Caco-2 (cell line): ENCODE measurements at regions not wholly inside any gene's neighbourhood (a gene's known extent, or its start where the extent isn't known, plus 50 kb on each side); places are given as distances from the start of the nearest gene placed in this dataset.

Experiments
- BruUV-seq: library from RNA; stranded (reverse); fragments of 400-500 nt; replicated peaks from 2 replicates; lab custom pipeline; 2021; lab: Mats Ljungman, UMichigan
- CTCF ChIA-PET: fragments of 300-600 bp; sonication (Branson Sonifier 250); formaldehyde crosslinking; loops from one replicate; lab custom pipeline; 2022; ENCODE audit warnings: antibody characterized with exemption; lab: Charles Lee
- POLR2A ChIA-PET: fragments of 300-600 bp; sonication (Branson Sonifier 250); formaldehyde crosslinking; loops from one replicate; lab custom pipeline; 2022; ENCODE audit warnings: antibody characterized with exemption; lab: Charles Lee
- DNase-seq, 2 experiments: peaks; one replicate each; pipeline versions ENCODE4 v3.0.0 to v3.0.0-alpha.2; 2020 to 2022
- H3K27me3 ChIP-seq: replicated peaks from 2 replicates; pipeline ENCODE4 v1.6.0; 2011; ENCODE audit warnings: low read length; ENCODE audit not compliant: control insufficient read depth, insufficient read depth
- H3K36me3 ChIP-seq: 2 replicates; pipeline ENCODE4 v1.5.1; 2011; ENCODE audit warnings: low read length; ENCODE audit not compliant: control insufficient read depth, insufficient read depth
- H3K4me1 ChIP-seq: fragments of 250-450 bp; sonication (Bioruptor Pico); 2 replicates; pipeline ENCODE4 v1.5.1; 2020; ENCODE audit warnings: mild to moderate bottlenecking
- H3K4me3 ChIP-seq: 2 replicates; pipeline ENCODE4 v1.5.1; 2011; ENCODE audit warnings: low read depth, mild to moderate bottlenecking, control low read depth, low read length
- H3K9me3 ChIP-seq: fragments of 250-450 bp; sonication (Bioruptor Pico); 2 replicates; pipeline ENCODE4 v1.5.1; 2020; ENCODE audit warnings: mild to moderate bottlenecking, moderate library complexity
- H3K27ac Mint-ChIP-seq: one replicate; pipeline ENCODE4 v1.8.0; 2022; ENCODE audit warnings: mixed read lengths; ENCODE audit not compliant: unreplicated experiment
- H3K27me3 Mint-ChIP-seq: one replicate; pipeline ENCODE4 v1.8.0; 2022; ENCODE audit warnings: mixed read lengths; ENCODE audit not compliant: insufficient read depth, unreplicated experiment
- H3K36me3 Mint-ChIP-seq: one replicate; pipeline ENCODE4 v1.8.0; 2022; ENCODE audit warnings: mild to moderate bottlenecking, mixed read lengths; ENCODE audit not compliant: insufficient read depth, unreplicated experiment
- H3K4me1 Mint-ChIP-seq: one replicate; pipeline ENCODE4 v1.8.0; 2022; ENCODE audit warnings: low read depth, mixed read lengths; ENCODE audit not compliant: unreplicated experiment
- H3K4me3 Mint-ChIP-seq: one replicate; pipeline ENCODE4 v1.8.0; 2022; ENCODE audit warnings: mild to moderate bottlenecking, moderate library complexity, mixed read lengths; ENCODE audit not compliant: unreplicated experiment
- H3K9me3 Mint-ChIP-seq: one replicate; pipeline ENCODE4 v1.8.0; 2022; ENCODE audit warnings: mixed read lengths; ENCODE audit not compliant: unreplicated experiment
- intact Hi-C: fragments of 100-400 bp; cut with micrococcal nuclease; formaldehyde crosslinking; loops from one replicate; pipeline ENCODE4 v1.10.0; 2022; ENCODE audit not compliant: unreplicated experiment
- TF ChIP-seq, protein P1 (sequence below), 2 experiments: fragments of 200-600 bp in 1 of 2; IDR thresholded peaks; 1 replicate in 1 of 2; 2 replicates in 1 of 2; pipeline versions ENCODE4 v1.5.1 to v1.8.0; 2011 to 2022; ENCODE audit warnings: antibody characterized with exemption in 1 of 2, control low read depth in 1 of 2, inconsistent platforms in 1 of 2, low read depth in 1 of 2, low read length in 1 of 2, mild to moderate bottlenecking in 1 of 2, moderate library complexity in 1 of 2; ENCODE audit not compliant: insufficient read depth in 1 of 2, severe bottlenecking in 1 of 2, unreplicated experiment in 1 of 2

DNA sequence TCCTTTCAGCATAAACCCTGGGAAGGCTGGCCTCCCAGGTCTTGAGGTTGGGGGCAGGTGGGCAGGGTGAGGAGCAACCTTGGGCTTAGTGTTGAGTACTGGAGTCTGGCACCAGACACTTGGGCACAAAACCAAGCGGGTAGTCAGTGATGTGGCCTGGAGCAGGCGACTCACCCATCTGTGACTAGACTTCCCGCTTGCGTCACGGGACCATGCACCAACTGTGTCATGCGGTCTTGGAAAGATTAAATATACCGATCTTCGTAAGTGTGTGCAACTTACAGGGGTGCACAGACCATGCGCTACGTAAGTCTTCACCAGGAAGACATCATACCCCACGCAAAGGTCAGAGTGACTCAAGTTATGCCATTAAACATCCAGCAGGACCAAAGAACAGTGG, 304.4 kb upstream of the IRX4 start:
- H3K36me3 ChIP-seq: no peaks in the 10 kb centered on the region
- TF ChIP-seq, protein P1, sequence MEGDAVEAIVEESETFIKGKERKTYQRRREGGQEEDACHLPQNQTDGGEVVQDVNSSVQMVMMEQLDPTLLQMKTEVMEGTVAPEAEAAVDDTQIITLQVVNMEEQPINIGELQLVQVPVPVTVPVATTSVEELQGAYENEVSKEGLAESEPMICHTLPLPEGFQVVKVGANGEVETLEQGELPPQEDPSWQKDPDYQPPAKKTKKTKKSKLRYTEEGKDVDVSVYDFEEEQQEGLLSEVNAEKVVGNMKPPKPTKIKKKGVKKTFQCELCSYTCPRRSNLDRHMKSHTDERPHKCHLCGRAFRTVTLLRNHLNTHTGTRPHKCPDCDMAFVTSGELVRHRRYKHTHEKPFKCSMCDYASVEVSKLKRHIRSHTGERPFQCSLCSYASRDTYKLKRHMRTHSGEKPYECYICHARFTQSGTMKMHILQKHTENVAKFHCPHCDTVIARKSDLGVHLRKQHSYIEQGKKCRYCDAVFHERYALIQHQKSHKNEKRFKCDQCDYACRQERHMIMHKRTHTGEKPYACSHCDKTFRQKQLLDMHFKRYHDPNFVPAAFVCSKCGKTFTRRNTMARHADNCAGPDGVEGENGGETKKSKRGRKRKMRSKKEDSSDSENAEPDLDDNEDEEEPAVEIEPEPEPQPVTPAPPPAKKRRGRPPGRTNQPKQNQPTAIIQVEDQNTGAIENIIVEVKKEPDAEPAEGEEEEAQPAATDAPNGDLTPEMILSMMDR (IDR thresholded peaks at IDR 0.05; ENCODE audit: insufficient read depth in 1 of 2, low read depth in 1 of 2, low read length in 1 of 2, severe bottlenecking in 1 of 2, unreplicated experiment in 1 of 2): no peak
- no peaks in the 10 kb centered on the region for H3K4me1 ChIP-seq
- Mint-ChIP-seq H3K36me3 (no peaks in the 10 kb centered on the region), H3K9me3 (no peaks in the 10 kb centered on the region), H3K27me3 (peaks cover 9% of the 10 kb centered on the region), H3K4me3 (no peak overlapping the region), H3K27ac (no peak overlapping the region), H3K4me1 (no peaks in the 10 kb centered on the region)
- CTCF ChIA-PET: no interaction called here
- POLR2A ChIA-PET: no interaction called here
- BruUV-seq: no TSS peak
- H3K27me3 ChIP-seq: no peaks in the 10 kb centered on the region
- H3K9me3 ChIP-seq: no peaks in the 10 kb centered on the region
- no peak for DNase-seq
- intact Hi-C loops: no loop called here
- H3K4me3 ChIP-seq: no peak overlapping the region

DNA sequence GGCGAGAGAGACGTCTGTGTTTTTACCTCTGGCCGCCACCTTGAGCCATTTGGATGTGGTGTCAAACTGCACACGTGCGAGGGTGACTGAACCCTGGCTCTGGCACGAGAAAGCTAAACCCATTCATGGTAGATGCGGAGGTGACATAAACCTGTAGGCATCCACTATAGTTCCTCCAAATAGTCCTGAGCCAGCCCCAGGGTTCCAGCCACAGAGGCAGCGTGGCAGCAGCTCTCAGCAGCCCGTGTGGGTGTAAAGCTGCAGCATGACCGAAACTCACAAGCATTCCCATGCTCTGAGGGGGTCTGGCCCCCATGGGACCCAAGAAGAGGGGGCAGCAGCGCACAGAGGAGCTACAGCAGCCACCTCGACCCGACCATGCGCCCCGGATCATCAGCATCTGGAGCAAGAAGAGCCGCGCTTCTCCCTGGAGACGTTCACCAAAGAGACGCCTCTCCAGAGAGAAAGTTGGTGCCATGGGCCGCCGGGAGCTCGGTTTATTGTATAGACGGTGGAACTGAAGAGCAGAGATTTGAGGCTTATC, 303.8 kb upstream of the IRX4 start:
- no peak for DNase-seq
- Mint-ChIP-seq H3K9me3 (no peaks in the 10 kb centered on the region), H3K27ac (no peak overlapping the region), H3K4me1 (no peaks in the 10 kb centered on the region), H3K36me3 (no peaks in the 10 kb centered on the region), H3K27me3 (peaks cover 9% of the 10 kb centered on the region), H3K4me3 (no peak overlapping the region)
- Histone ChIP-seq H3K36me3 (no peaks in the 10 kb centered on the region), H3K4me1 (no peaks in the 10 kb centered on the region), H3K27me3 (no peaks in the 10 kb centered on the region), H3K9me3 (no peaks in the 10 kb centered on the region), H3K4me3 (no peak overlapping the region)
- BruUV-seq: no TSS peak
- TF ChIP-seq, protein P1 (IDR thresholded peaks at IDR 0.05; ENCODE audit: insufficient read depth in 1 of 2, low read depth in 1 of 2, low read length in 1 of 2, severe bottlenecking in 1 of 2, unreplicated experiment in 1 of 2): no peak
- ChIA-PET POLR2A (no interaction called here), CTCF (no interaction called here)
- intact Hi-C loops: no loop called here

DNA sequence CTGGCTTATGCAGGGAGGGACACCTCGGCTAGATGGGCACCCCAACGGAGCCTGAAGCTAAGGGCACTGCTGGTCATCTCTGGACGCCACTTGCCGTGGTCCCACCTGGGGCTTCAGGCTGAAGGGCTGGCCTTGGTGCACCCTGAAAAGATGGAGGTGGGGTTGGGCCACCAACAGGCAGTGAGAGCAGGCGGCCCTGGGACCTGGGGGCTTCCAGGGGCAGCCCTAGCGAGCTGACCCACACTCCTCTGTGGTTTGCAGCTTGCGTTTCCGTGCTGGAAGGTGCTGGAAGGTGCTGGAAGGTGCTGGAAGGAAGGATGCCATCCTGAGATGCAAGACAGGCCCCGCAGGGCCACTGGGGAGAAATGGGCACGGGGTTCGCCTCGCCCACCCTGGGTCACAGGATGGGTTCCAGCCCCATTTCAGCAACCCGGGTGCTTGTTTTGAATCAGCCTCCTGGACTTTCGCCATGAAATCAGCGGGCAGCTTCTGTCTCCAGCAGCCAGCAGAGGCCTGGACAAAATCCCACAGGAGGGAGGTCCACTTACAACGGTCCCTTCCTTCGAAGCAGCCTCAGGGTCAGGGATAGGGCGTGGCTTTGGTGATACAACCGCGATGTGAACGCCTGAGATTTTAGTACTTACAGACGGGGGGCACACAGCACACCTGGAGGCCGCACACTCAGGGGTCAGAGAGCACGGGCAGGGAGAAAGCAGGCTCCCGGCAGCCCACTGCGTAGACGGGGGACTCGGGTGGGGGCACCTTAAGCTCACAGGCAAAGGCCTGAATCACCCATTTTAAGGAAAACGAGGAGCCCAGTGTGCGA, 303.1 kb upstream of the IRX4 start:
- BruUV-seq: no TSS peak
- DNase-seq: no peak
- Histone ChIP-seq H3K9me3 (no peaks in the 10 kb centered on the region), H3K4me3 (no peak overlapping the region), H3K4me1 (no peaks in the 10 kb centered on the region), H3K27me3 (no peaks in the 10 kb centered on the region), H3K36me3 (no peaks in the 10 kb centered on the region)
- ChIA-PET POLR2A (no interaction called here), CTCF (no interaction called here)
- TF ChIP-seq, protein P1 (IDR thresholded peaks at IDR 0.05; ENCODE audit: insufficient read depth in 1 of 2, low read depth in 1 of 2, low read length in 1 of 2, severe bottlenecking in 1 of 2, unreplicated experiment in 1 of 2): no peak
- no peak overlapping the region for H3K4me3 Mint-ChIP-seq
- intact Hi-C loops: no loop called here
- H3K4me1 Mint-ChIP-seq: no peaks in the 10 kb centered on the region
- no peak overlapping the region for H3K27ac Mint-ChIP-seq
- H3K36me3 Mint-ChIP-seq: no peaks in the 10 kb centered on the region
- H3K27me3 Mint-ChIP-seq: peaks cover 9% of the 10 kb centered on the region
- no peaks in the 10 kb centered on the region for H3K9me3 Mint-ChIP-seq
